GM18867 (cell line): ENCODE measurements at regions not wholly inside any gene's neighbourhood (a gene's known extent, or its start where the extent isn't known, plus 50 kb on each side); places are given as distances from the start of the nearest gene placed in this dataset.

Experiments
- ATAC-seq: cut with Tn5 transposase; IDR thresholded peaks from one replicate; pipeline ENCODE4 v1.9.1; 2021; ENCODE audit warnings: mild to moderate bottlenecking, moderate library complexity; ENCODE audit not compliant: unreplicated experiment

GRCh38 chr2:191601060-191601459 lies 76.9 kb upstream of the NABP1 start:
- no peak for ATAC-seq

GRCh38 chr2:191604154-191604553 lies 73.8 kb upstream of the NABP1 start:
- ATAC-seq = no peak

- ATAC-seq = no peak
Measured at GRCh38 chr2:191607096-191607495, 70.8 kb upstream of the NABP1 start.

- ATAC-seq = no peak
Measured at GRCh38 chr2:191610756-191611155, 67.2 kb upstream of the NABP1 start.

GRCh38 chr2:191611614-191612013 lies 66.3 kb upstream of the NABP1 start:
- ATAC-seq = peak; percentile 98

GRCh38 chr2:191612496-191612895 lies 65.4 kb upstream of the NABP1 start:
- no peak for ATAC-seq

- no peak for ATAC-seq
Measured at GRCh38 chr2:191614759-191615158, 63.2 kb upstream of the NABP1 start.

- ATAC-seq = no peak
Measured at GRCh38 chr2:191615596-191615995, 62.3 kb upstream of the NABP1 start.

GRCh38 chr2:191617575-191617974 lies 60.4 kb upstream of the NABP1 start:
- ATAC-seq = peak; percentile 94

DNA sequence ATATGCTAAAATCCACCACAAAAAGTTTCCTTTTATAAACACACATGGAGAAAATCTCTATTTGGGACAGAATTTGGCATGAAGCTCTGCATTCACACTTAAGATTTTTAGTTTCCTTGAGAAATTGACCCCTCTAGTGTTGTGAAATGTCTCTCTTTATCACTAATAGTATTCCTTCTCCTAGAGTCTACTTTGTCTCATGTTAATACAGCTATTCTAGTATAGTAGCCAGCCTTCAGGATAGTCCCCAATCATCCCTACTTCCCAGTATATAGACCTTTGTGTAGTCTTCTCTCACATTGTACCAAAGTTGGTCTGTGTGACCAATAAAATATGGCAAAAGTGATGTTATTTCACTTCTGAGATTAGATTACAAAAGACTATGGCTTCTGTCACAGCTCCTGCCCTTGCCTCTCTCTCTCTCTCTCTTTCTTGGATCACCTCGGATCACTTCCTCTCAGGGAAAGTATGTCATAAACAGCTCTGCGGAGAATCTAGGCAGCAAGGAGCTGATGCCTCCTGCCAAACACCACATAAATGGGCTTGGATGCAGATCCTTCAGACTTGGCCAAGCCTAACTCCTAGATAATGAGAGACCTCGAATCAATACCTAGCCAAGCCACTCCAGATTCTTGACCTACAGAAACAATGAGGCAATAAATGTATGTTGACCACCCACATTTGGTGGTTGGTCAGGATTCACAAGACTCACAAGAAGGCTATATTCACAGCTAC lies 59.7 kb upstream of the NABP1 start:
- peak; percentile 4 for ATAC-seq

GRCh38 chr2:191618786-191619185 lies 59.1 kb upstream of the NABP1 start:
- ATAC-seq = no peak

GRCh38 chr2:191620144-191620543 lies 57.8 kb upstream of the NABP1 start:
- no peak for ATAC-seq

GRCh38 chr2:191622374-191623320 lies 55.3 kb upstream of the NABP1 start:
- no peak for ATAC-seq

DNA sequence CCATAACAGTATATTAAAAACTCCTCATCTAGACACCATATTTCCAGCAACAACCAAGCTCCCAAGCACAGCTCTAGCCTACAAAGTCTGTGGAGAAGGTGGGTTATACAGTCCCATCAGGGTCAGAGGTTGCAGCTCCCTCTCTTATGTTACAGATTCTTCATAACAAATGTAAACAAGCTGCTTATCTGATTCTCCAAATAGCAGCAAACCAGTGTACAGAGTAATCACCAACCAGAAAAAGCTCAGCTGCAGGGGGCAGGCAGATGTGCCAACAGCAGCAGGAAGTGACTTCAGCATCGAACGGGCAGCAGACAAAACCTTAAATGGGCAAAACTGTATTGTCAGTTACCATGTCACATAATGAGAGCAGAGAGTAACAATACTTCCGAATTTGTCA lies 52.9 kb upstream of the NABP1 start:
- peak; percentile 86 for ATAC-seq

- no peak for ATAC-seq
Measured at GRCh38 chr2:191625446-191625845, 52.5 kb upstream of the NABP1 start.

GRCh38 chr2:191626497-191627151 lies 51.3 kb upstream of the NABP1 start:
- no peak for ATAC-seq

- no peak for ATAC-seq
Measured at GRCh38 chr2:191627518-191627917, 50.4 kb upstream of the NABP1 start.
